Right atrium auricular region (tissue), 2 donors: ENCODE measurements at regions not wholly inside any gene's neighbourhood (a gene's known extent, or its start where the extent isn't known, plus 50 kb on each side); places are given as distances from the start of the nearest gene placed in this dataset.
"Not testable (repeated sequence)": the region's sequence is repeated elsewhere in the genome, so short reads cannot be mapped to it uniquely, and the experiment has no call there.

Experiments
- DNase-seq: peaks from one replicate; pipeline ENCODE4 v3.0.0-alpha.2; 2019; ENCODE audit warnings: low spot score
- H3K27ac ChIP-seq, 2 donors: fragments of 200-600 bp; sonication (generic); 1 replicate in 1 of 2; 2 replicates in 1 of 2; pipeline ENCODE4 v1.5.1; 2016 to 2019
- H3K27me3 ChIP-seq, 2 donors: fragments of 200-600 bp; sonication (generic); one replicate each; pipeline versions ENCODE4 v1.5.1 to v1.6.0; 2017 to 2019
- H3K36me3 ChIP-seq: fragments of 200-600 bp; sonication (generic); one replicate; pipeline ENCODE4 v1.5.1; 2016
- H3K4me1 ChIP-seq, 2 donors: fragments of 200-600 bp; sonication (generic); one replicate each; pipeline versions ENCODE4 v1.5.1 to v1.6.0; 2017 to 2019
- H3K4me3 ChIP-seq, 2 donors: fragments of 200-600 bp; sonication (generic); 1 replicate in 1 of 2; 2 replicates in 1 of 2; pipeline ENCODE4 v1.5.1; 2017 to 2019; ENCODE audit warnings: mild to moderate bottlenecking in 1 of 2, moderate library complexity in 1 of 2
- H3K9me3 ChIP-seq, 2 donors: fragments of 200-600 bp; sonication (generic); one replicate each; pipeline ENCODE4 v1.5.1; 2019
- TF ChIP-seq, protein P1 (sequence below), 2 donors: fragments of 200-600 bp; sonication (generic); IDR thresholded peaks; one replicate each; pipeline ENCODE4 v1.5.1; 2019; ENCODE audit warnings: antibody characterized with exemption in 2 of 2

- no peak for DNase-seq
- H3K27me3 ChIP-seq, result no peaks in the 10 kb centered on the region
- no peak overlapping the region for H3K4me3 ChIP-seq
- TF ChIP-seq, protein P1, sequence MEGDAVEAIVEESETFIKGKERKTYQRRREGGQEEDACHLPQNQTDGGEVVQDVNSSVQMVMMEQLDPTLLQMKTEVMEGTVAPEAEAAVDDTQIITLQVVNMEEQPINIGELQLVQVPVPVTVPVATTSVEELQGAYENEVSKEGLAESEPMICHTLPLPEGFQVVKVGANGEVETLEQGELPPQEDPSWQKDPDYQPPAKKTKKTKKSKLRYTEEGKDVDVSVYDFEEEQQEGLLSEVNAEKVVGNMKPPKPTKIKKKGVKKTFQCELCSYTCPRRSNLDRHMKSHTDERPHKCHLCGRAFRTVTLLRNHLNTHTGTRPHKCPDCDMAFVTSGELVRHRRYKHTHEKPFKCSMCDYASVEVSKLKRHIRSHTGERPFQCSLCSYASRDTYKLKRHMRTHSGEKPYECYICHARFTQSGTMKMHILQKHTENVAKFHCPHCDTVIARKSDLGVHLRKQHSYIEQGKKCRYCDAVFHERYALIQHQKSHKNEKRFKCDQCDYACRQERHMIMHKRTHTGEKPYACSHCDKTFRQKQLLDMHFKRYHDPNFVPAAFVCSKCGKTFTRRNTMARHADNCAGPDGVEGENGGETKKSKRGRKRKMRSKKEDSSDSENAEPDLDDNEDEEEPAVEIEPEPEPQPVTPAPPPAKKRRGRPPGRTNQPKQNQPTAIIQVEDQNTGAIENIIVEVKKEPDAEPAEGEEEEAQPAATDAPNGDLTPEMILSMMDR (IDR thresholded peaks at IDR 0.05), result no peak
- no peaks in the 10 kb centered on the region for H3K36me3 ChIP-seq
- no peaks in the 10 kb centered on the region for H3K4me1 ChIP-seq
- H3K9me3 ChIP-seq, result no peaks in the 10 kb centered on the region
- H3K27ac ChIP-seq, result no peak overlapping the region
These were observed 647.0 kb upstream of the PCDH7 start for GRCh38 chr4:30073011-30073710.

- H3K4me1 ChIP-seq, DNase-seq, H3K9me3 ChIP-seq, H3K4me3 ChIP-seq, H3K36me3 ChIP-seq, H3K27ac ChIP-seq, H3K27me3 ChIP-seq: not testable (repeated sequence)
These were observed 627.6 kb upstream of the PCDH7 start for GRCh38 chr4:30092420-30093128.

DNA sequence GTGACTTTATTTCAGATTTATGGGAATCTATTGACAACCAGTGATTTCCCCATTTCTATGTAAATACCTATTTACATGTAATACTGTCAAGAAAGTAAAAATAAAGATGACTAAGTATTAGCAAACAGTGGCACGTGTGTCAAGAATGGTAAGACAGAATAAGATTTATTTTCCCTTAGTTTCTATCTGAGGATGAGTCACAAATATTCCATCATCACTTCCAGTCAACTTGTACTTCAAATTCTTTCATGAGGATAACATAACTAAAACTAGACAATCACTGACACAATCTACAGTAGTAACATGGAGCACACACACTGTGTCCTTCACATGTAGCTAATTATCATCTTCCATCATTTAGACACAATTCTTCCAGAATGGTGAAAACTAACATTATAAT is 625.3 kb upstream of the PCDH7 start:
- H3K4me3 ChIP-seq, result no peak overlapping the region
- no peaks in the 10 kb centered on the region for H3K4me1 ChIP-seq
- no peak overlapping the region for H3K27ac ChIP-seq
- TF ChIP-seq, protein P1 (IDR thresholded peaks at IDR 0.05), result no peak
- H3K9me3 ChIP-seq, result peaks cover 0 to under 1% of the 10 kb centered on the region in 2 donors
- H3K36me3 ChIP-seq, result no peaks in the 10 kb centered on the region
- DNase-seq, result no peak
- H3K27me3 ChIP-seq, result no peaks in the 10 kb centered on the region

DNA sequence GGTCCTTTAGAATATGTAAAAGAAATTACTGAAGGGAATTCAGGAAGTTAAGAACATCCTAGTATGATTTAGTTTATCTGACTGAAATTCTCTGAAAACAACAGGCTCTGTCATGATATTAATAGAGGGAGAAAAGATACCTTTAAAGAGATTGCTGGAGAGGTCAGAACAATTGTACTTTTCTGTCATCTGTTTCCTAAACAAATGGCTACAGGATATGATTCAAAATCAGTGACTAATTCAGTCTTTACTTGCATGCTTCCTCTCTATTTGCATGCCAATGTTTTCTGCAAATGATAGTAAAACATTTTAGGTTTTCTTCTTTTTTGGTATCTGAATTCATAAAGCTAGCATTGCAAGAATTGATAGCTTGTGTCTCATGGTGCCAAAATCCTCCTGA is 616.7 kb upstream of the PCDH7 start:
- DNase-seq, result no peak
- TF ChIP-seq, protein P1 (IDR thresholded peaks at IDR 0.05), result no peak
- Histone ChIP-seq H3K27ac (no peak overlapping the region), H3K36me3 (no peaks in the 10 kb centered on the region), H3K9me3 (no peaks in the 10 kb centered on the region), H3K4me3 (no peak overlapping the region), H3K27me3 (no peaks in the 10 kb centered on the region), H3K4me1 (no peaks in the 10 kb centered on the region)

- H3K4me1 ChIP-seq, result no peaks in the 10 kb centered on the region
- no peaks in the 10 kb centered on the region for H3K36me3 ChIP-seq
- H3K27me3 ChIP-seq, result no peaks in the 10 kb centered on the region
- DNase-seq, result no peak
- no peak overlapping the region for H3K27ac ChIP-seq
- H3K4me3 ChIP-seq, result no peak overlapping the region
- H3K9me3 ChIP-seq, result no peaks in the 10 kb centered on the region
- TF ChIP-seq, protein P1 (IDR thresholded peaks at IDR 0.05), result no peak
These were observed 603.8 kb upstream of the PCDH7 start for GRCh38 chr4:30116401-30116800.

- TF ChIP-seq, protein P1 (IDR thresholded peaks at IDR 0.05), result no peak
- Histone ChIP-seq H3K27me3 (no peaks in the 10 kb centered on the region), H3K4me3 (no peak overlapping the region), H3K4me1 (no peaks in the 10 kb centered on the region), H3K27ac (no peak overlapping the region), H3K9me3 (no peaks in the 10 kb centered on the region), H3K36me3 (no peaks in the 10 kb centered on the region)
- DNase-seq, result no peak
These were observed 602.7 kb upstream of the PCDH7 start for GRCh38 chr4:30117433-30117832.
